Stimulated activated naive CD8-positive, alpha-beta T cell treated with anti-CD3 and anti-CD28 coated beads, Interleukin-15, amount 100 ng/mL, for 72 hours (primary cell): ENCODE measurements at regions not wholly inside any gene's neighbourhood (a gene's known extent, or its start where the extent isn't known, plus 50 kb on each side); places are given as distances from the start of the nearest gene placed in this dataset.
"Not testable (repeated sequence)": the region's sequence is repeated elsewhere in the genome, so short reads cannot be mapped to it uniquely, and the experiment has no call there.

Source experiments
- ATAC-seq: fragments of 150-1000 bp; cut with Tn5 transposase; 2 replicates; pipeline ENCODE4 v1.10.0; 2021; ENCODE audit warnings: mild to moderate bottlenecking, moderate library complexity
- DNase-seq, 2 donors: peaks; one replicate each; pipeline ENCODE4 v3.0.0; 2021 to 2022
- H3K27ac Mint-ChIP-seq, 2 donors: one replicate each; pipeline ENCODE4 v1.8.0; 2022; ENCODE audit warnings: mild to moderate bottlenecking in 2 of 2, mixed read lengths in 2 of 2, moderate library complexity in 2 of 2
- H3K27me3 Mint-ChIP-seq: one replicate; pipeline ENCODE4 v1.8.0; 2022; ENCODE audit warnings: mixed read lengths
- H3K4me1 Mint-ChIP-seq: one replicate; pipeline ENCODE4 v1.8.0; 2022; ENCODE audit warnings: mild to moderate bottlenecking, mixed read lengths
- H3K4me3 Mint-ChIP-seq, 2 donors: one replicate each; pipeline ENCODE4 v1.8.0; 2022; ENCODE audit warnings: mild to moderate bottlenecking in 2 of 2, mixed read lengths in 2 of 2, moderate library complexity in 1 of 2
- H3K9me3 Mint-ChIP-seq, 2 donors: one replicate each; pipeline ENCODE4 v1.8.0; 2022; ENCODE audit warnings: mixed read lengths in 2 of 2

DNA sequence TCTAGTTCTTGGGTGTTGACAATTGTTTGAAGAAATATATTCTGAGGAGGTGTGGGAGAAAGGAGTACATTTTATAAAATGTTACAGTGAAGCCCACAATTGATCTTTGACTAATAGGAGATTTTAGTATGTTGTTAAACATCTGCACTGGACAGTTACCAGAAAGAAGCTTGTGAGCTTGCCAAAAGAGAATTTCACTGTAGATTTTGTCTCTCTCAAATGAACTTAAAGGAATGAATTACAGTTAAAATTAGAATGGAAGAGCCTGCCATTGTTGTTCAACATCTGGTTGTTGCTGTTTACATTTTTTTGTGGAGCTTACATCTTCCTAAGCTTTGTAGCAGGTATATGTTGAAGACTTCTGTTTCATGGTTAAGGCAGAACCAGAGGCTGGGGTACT is 620.5 kb upstream of the CCDC179 start:
- Mint-ChIP-seq H3K9me3 (peaks cover under 1 to 8% of the 10 kb centered on the region in 2 donors), H3K4me1 (no peaks in the 10 kb centered on the region), H3K4me3 (no peak overlapping the region), H3K27me3 (no peaks in the 10 kb centered on the region), H3K27ac (no peak overlapping the region)
- DNase-seq (no peak), ATAC-seq (no peak)

DNA sequence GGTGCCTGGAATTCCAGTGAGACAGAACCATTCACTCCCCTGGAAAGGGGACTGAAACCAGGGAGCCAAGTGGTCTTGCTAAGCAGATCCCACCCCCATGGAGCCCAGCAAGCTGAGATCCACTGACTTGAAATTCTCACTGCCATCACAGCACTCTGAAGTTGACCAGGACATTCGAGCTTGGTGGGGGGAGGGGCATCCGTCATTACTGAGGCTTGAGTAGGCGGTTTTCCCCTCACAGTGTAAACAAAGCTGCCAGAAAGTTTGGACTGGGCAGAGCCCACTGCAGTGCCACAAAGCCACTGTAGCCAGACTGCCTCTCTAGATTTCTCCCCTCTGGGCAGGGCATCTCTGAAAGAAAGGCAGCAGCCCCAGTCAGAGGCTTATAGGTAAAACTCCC is 623.9 kb upstream of the CCDC179 start:
- not testable (repeated sequence) for H3K4me1 Mint-ChIP-seq, H3K27ac Mint-ChIP-seq, ATAC-seq, H3K4me3 Mint-ChIP-seq, DNase-seq, H3K27me3 Mint-ChIP-seq
- peaks cover 16 to 25% of the 10 kb centered on the region in 2 donors for H3K9me3 Mint-ChIP-seq

DNA sequence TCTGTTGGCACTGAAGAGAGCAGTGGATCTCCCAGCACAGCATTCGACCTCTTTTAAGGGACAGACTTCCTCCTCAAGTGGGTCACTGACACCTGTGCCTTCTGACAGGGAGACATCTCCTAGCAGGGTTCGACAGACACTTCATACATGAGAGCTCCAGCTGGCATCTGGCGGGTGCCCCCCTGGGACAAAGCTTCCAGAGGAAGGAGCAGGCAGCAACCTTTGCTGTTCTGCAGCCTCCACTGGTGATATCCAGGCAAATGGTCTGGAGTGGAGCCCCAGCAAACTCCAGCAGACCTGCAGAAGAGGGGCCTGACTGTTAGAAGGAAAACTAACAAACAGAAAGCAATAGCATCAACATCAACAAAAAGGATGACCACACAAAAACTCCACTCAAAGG is 624.3 kb upstream of the CCDC179 start:
- ATAC-seq = not testable (repeated sequence)

DNA sequence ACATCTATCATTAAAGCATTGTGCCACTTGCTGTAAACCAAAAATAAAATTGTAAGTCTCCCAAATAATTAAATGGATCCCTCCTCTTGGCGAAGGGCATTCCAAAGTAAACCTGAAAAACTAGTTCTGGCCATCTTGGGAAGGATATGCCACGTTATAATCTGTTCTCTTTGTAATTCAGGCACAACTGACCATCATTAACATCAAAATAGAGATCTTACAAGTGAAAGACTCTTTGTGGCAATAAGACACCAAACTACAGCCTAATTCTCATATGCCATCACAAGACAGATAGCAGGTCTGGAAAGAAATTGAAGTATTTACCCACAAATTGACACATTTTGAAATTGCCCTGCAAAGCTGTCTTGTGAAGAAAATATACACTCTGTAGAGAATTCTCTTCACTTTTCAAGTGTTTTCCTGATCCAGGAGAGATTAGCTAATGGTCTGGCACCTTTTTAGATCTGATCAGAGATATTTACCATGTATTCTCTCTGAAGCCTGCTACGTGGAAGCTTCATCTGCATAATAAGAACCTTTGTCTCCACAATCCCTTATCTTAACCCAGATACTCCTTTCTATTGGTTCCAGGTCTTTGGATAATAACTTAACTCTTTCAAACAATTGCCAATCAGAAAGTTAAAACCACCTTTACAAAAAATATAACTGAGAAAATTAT is 630.4 kb upstream of the CCDC179 start:
- H3K27ac Mint-ChIP-seq = no peak overlapping the region
- peaks cover 21 to 23% of the 10 kb centered on the region in 2 donors for H3K9me3 Mint-ChIP-seq
- no peak for DNase-seq
- H3K4me1 Mint-ChIP-seq = no peaks in the 10 kb centered on the region
- no peak overlapping the region for H3K4me3 Mint-ChIP-seq
- no peak for ATAC-seq
- no peaks in the 10 kb centered on the region for H3K27me3 Mint-ChIP-seq

More for the DNA sequence above, 624.3 kb upstream of the CCDC179 start:
- DNase-seq, H3K4me3 Mint-ChIP-seq, H3K4me1 Mint-ChIP-seq, H3K27ac Mint-ChIP-seq, H3K27me3 Mint-ChIP-seq: not testable (repeated sequence)
- peaks cover 16 to 25% of the 10 kb centered on the region in 2 donors for H3K9me3 Mint-ChIP-seq

DNA sequence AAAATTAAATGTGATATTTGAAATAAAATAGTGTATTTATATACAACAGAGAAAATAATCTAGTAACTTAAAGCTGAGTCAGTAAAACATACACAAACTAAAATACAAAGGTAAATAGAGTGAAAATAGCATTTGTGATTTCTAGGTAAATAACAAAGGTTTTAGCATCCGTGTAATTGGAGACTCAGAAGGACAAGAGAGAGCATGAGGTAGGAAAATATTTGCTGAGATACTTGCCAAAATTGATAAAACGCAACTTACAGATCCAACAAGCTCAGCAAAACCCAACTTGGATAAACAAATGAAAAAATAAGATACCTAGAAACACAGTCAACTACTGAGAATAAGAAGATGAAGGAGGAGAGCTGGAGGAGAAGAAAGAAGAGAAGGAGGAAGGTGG is 634.7 kb upstream of the CCDC179 start:
- DNase-seq (no peak), ATAC-seq (no peak)
- H3K4me3 Mint-ChIP-seq = no peak overlapping the region
- H3K27ac Mint-ChIP-seq = no peak overlapping the region
- no peaks in the 10 kb centered on the region for H3K4me1 Mint-ChIP-seq
- no peaks in the 10 kb centered on the region for H3K27me3 Mint-ChIP-seq
- peaks cover 5% of the 10 kb centered on the region in 2 donors for H3K9me3 Mint-ChIP-seq

DNA sequence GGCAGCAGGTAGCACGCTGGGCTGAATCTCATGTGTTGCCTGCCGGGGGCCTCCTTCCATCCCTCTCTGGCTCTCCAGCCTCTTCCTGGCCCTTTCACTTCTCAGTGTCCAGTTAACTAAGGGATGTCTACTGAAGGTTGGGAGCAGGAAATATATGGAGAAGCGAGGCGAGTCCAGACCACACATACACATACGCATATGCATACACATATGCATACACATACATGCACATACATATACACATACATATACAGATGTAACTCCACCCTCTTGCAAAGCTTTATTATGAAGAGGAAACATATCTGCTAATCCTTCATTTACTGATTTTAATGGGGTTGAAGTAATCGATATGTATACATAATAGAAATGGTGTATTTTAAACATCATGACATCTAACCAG is 636.1 kb upstream of the CCDC179 start:
- Mint-ChIP-seq H3K27me3 (no peaks in the 10 kb centered on the region), H3K4me3 (no peak overlapping the region), H3K27ac (no peak overlapping the region), H3K9me3 (peaks cover 2 to 5% of the 10 kb centered on the region in 2 donors), H3K4me1 (no peaks in the 10 kb centered on the region)
- ATAC-seq (no peak), DNase-seq (no peak)

DNA sequence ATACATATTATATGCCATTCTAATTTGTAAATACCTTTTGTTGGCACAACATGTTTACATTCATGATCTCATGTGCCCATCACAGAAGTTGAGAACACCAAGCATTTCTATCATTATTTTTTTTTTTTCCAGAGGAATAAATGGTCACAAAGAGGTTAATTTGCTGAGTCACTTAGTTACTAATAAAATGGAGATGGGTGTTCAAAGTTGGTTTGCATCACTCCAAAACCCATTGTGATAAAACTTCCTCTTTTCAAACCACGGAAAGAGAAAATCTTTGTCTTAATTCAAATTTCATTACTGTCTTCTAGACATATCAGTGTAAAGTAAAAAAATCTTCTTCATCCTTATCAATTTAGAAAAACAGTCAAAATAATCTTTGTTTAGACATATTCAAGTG is 636.8 kb upstream of the CCDC179 start:
- ATAC-seq = no peak

DNA sequence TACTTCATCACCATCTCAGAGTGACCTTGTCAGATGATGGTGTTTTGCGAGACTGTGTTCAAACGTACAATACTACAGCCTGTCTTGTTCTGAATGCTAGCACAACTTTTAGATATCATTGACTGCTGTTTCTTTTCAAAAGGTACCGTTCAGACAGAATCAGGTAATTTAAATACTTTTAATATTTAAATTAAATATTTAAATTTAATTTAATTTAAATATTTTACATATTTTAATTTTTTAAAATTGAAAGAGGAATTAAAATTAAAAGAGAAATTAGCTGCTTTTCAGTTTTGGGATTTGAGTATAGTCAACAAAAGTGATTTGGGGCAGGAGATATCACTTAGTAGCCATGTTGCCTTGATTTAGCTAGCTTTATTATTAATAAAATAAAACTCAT is 642.1 kb upstream of the CCDC179 start:
- no peak for ATAC-seq
- Mint-ChIP-seq H3K27me3 (no peaks in the 10 kb centered on the region), H3K4me3 (no peak overlapping the region), H3K9me3 (no peaks in the 10 kb centered on the region), H3K27ac (no peak overlapping the region), H3K4me1 (no peaks in the 10 kb centered on the region)
- no peak for DNase-seq

More for the DNA sequence above, 636.8 kb upstream of the CCDC179 start:
- Mint-ChIP-seq H3K27me3 (no peaks in the 10 kb centered on the region), H3K9me3 (no peaks in the 10 kb centered on the region), H3K27ac (no peak overlapping the region), H3K4me3 (no peak overlapping the region), H3K4me1 (no peaks in the 10 kb centered on the region)
- DNase-seq = no peak

DNA sequence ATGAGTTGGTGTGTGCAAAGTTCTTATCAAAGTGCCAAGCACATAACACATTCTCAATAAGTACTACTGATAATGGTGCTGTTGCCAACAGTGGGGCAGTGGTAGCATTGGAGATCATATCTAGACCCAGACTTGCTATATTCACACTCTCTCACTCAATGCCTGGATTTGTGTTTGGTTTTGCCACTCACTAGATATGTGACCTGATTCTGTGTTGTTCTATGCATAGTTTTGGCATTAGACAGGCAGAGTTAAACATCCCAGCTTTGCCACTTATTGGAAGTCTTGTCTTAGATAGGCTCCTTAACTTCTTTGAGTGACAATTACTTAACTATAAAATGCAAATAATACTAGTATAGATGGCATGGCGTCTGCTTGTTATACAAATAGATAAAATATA is 642.6 kb upstream of the CCDC179 start:
- H3K4me1 Mint-ChIP-seq = no peaks in the 10 kb centered on the region
- no peaks in the 10 kb centered on the region for H3K9me3 Mint-ChIP-seq
- ATAC-seq (no peak), DNase-seq (no peak)
- H3K4me3 Mint-ChIP-seq = no peak overlapping the region
- H3K27ac Mint-ChIP-seq = no peak overlapping the region
- no peaks in the 10 kb centered on the region for H3K27me3 Mint-ChIP-seq

DNA sequence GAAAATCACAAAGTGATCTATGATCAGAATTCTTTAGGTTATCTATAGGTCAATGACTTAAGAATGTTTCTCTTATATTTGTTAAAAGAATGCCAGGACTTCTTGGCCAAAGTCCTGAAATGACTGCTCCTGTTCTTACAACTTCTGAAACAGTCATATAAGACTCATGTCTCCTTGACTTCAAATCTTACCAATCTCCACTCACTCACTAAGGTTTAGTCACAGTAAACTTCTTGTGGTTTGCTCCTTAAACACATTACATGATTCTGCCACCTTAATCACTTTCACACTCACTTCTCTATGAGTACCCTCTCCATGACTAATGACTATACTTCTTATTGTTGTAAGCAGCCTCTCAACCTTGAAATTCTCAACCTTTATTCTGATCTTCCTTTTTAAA is 648.7 kb upstream of the CCDC179 start:
- Mint-ChIP-seq H3K27me3 (no peaks in the 10 kb centered on the region), H3K4me1 (no peaks in the 10 kb centered on the region), H3K9me3 (no peaks in the 10 kb centered on the region), H3K4me3 (no peak overlapping the region), H3K27ac (no peak overlapping the region)
- ATAC-seq = no peak
- DNase-seq = no peak

DNA sequence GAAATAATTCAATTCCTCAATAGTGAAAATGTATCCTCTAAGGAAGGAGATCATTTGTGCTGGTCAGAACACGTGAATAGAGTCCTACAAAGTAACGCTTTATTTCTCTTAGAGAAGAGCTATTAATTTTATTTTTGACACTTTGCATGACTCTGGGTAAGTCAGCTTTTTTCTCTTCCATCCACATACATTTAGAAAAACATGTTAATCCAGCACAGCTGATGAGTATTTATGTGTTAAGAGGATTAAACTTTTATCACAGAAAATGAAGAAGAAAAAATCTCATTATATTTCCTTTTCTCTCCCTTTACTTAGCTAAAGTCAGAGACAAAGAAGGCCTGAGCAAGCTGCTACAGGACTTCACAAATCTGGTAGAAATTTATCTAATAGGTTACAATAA is 649.5 kb upstream of the CCDC179 start:
- no peaks in the 10 kb centered on the region for H3K27me3 Mint-ChIP-seq
- DNase-seq (no peak), ATAC-seq (no peak)
- H3K27ac Mint-ChIP-seq = no peak overlapping the region
- H3K4me3 Mint-ChIP-seq = no peak overlapping the region
- H3K4me1 Mint-ChIP-seq = no peaks in the 10 kb centered on the region
- H3K9me3 Mint-ChIP-seq = no peaks in the 10 kb centered on the region

DNA sequence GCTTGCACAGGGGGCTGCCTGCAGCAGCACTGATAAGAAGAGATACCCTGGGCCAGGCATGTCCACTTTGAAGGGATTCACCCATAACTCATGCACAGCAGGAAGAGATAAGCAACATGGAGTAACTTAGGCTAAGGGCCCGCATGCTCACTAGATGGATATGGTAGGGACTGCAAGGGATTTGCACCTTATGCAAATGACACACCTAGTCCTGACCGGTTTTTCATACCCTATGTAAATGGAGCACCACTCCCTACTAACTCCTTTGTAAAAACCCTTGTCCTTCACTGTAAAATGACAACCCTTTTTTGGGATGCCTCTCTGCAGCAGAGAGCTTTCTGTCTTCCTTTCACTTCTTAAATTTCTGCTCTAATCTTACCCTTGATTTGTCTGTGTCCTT is 658.9 kb upstream of the CCDC179 start:
- no peak overlapping the region for H3K4me3 Mint-ChIP-seq
- H3K27ac Mint-ChIP-seq = no peak overlapping the region
- H3K27me3 Mint-ChIP-seq = no peaks in the 10 kb centered on the region
- no peaks in the 10 kb centered on the region for H3K4me1 Mint-ChIP-seq
- ATAC-seq (no peak), DNase-seq (no peak)
- H3K9me3 Mint-ChIP-seq = no peaks in the 10 kb centered on the region

DNA sequence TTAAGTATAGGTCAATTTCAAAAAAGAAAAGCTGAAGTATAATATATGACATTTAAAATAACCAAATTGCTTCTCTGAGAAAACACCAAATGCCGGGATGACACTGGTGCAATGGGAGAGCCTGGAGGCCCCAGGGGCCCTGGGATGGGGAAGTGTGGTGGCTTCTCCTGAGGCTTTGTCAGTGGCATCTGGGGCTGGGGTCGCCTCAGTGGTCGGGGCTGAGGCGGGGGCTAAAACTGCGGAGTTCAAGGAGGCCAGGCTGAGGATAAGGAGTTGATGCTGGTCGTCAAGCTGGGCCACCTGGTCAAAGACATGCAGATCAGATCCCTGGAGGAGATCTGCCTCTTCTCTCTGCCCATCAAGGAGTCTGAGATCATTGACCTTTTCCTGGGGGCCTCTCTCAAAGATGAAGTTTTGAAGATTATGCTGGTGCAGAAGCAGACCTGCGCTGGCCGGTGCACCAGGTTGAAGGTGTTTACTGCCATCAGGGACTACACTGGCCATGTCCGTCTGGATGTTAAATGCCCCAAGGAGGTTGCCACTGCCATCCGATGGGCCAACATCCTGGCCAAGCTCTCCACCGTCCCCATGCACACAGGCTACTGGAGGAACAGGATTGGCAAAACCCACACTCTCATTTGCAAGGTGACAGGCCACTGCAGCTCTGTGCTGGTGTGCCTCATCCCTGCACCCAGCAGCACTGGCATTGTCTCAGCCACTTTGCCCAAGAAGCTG is 660.1 kb upstream of the CCDC179 start:
- H3K9me3 Mint-ChIP-seq = no peaks in the 10 kb centered on the region
- H3K4me1 Mint-ChIP-seq = no peaks in the 10 kb centered on the region
- DNase-seq (no peak), ATAC-seq (no peak)
- no peak overlapping the region for H3K27ac Mint-ChIP-seq
- H3K4me3 Mint-ChIP-seq = no peak overlapping the region
- H3K27me3 Mint-ChIP-seq = no peaks in the 10 kb centered on the region

DNA sequence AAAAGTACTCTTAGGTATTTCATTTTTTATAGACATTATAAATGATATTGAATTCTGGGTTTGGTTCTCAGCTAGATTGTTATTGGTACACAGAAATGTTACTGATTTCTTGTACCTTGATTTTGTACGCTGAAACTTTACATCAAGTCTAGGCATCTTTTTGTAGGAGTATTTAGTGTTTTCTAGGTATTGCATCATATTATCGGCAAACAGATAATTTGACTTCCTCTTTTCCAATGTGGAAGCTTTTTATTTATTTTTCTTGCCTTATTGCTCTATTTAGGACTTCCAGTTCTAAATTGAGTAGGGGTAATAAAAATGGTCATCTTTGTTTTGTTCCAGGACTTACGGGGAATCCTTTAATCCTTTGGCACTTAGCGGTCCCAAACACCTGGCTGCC is 676.6 kb upstream of the CCDC179 start:
- no peak for ATAC-seq
- peak overlapping the region in 1 of 2 donors; percentile 72 for H3K27ac Mint-ChIP-seq

DNA sequence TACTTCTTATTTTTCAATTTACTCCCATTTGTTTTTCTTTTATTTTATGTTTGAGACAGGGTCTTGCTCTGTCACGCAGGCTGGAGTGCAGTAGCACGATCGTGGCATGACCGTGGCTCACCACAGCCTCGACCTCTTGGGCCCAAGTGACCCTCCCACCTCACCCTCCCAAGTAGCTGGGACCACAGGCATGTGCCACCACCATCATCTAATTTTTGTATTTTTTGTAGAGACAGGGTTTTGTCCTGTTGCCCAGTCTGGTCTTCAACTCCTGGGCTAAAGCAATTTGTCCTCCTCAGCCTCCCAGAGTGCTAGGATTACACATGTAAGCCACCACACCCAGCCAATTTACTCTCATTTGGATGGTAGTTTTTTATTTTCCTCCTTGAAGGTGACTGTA is 679.3 kb upstream of the CCDC179 start:
- ATAC-seq (no peak), DNase-seq (no peak)
- no peak overlapping the region for H3K4me3 Mint-ChIP-seq
- H3K27me3 Mint-ChIP-seq = no peaks in the 10 kb centered on the region
- no peaks in the 10 kb centered on the region for H3K4me1 Mint-ChIP-seq
- H3K9me3 Mint-ChIP-seq = no peaks in the 10 kb centered on the region
- H3K27ac Mint-ChIP-seq = no peak overlapping the region

More for the DNA sequence above, 676.6 kb upstream of the CCDC179 start:
- Mint-ChIP-seq H3K4me1 (no peaks in the 10 kb centered on the region), H3K27me3 (no peaks in the 10 kb centered on the region), H3K9me3 (no peaks in the 10 kb centered on the region), H3K4me3 (no peak overlapping the region)
- DNase-seq = no peak

DNA sequence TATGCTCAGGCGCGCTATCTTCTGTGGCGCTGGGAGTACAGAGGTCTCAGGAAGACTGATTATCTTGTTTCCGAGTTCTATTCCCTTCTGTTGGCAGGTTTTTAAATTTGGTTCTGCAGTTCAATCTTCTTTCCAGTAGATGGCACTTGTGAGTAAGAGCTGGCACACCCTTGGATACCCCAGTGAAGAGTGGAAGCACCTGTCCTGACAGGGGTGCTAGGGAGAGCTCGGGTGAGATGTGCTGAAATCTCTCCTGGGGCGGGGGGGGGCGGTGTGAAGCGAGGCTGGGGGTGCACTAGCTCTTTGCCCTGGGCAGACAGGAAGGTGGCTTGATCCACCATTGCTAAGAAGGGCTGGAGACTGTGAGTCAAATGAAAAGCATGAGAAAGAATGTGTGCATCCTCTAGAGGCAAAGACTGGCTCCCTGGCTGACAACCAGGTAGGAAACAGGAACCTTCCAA is 679.9 kb upstream of the CCDC179 start:
- Mint-ChIP-seq H3K9me3 (no peaks in the 10 kb centered on the region), H3K4me1 (no peaks in the 10 kb centered on the region), H3K4me3 (no peak overlapping the region), H3K27me3 (no peaks in the 10 kb centered on the region), H3K27ac (no peak overlapping the region)
- DNase-seq (peak in 1 of 2 donors; percentile 8), ATAC-seq (peak; percentile 60)
